Lower leg skin (tissue), 4 donors: ENCODE measurements at regions not wholly inside any gene's neighbourhood (a gene's known extent, or its start where the extent isn't known, plus 50 kb on each side); places are given as distances from the start of the nearest gene placed in this dataset.

Experiments used
- DNase-seq, 2 donors: peaks; one replicate each; pipeline ENCODE4 v3.0.0-alpha.2; 2019; ENCODE audit warnings: low spot score in 2 of 2
- H3K4me3 ChIP-seq: fragments of 200-600 bp; sonication (generic); 2 replicates; pipeline ENCODE4 v1.5.1; 2017; ENCODE audit warnings: mild to moderate bottlenecking, low read depth; ENCODE audit not compliant: poor library complexity, severe bottlenecking
- CTCF ChIP-seq, 3 donors: fragments of 450-650 bp; IDR thresholded peaks; one replicate each; pipeline ENCODE4 v1.5.1; 2016; ENCODE audit warnings: antibody characterized with exemption in 3 of 3, mild to moderate bottlenecking in 3 of 3, moderate library complexity in 2 of 3
- POLR2A ChIP-seq, 2 donors: fragments of 450-650 bp; IDR thresholded peaks; one replicate each; pipeline ENCODE4 v1.6.1; 2016 to 2017; ENCODE audit warnings: antibody characterized with exemption in 2 of 2, mild to moderate bottlenecking in 1 of 2, moderate library complexity in 1 of 2
- WGBS, 2 donors: methylation state at CpG; one replicate each; pipeline ENCODE4 v1.1.5; 2018; 5-methylcytosine and 5-hydroxymethylcytosine counted together
- intact Hi-C: fragments of 100-400 bp; cut with DNase I; formaldehyde crosslinking; loops from one replicate; pipeline ENCODE4 v1.15.0; 2023; ENCODE audit warnings: low total_unique reads

- intact Hi-C loops, result no loop called here
- DNase-seq, result no peak
- WGBS, 2 donors, result 71 to 75% methylated on average over 8 of the region's 8 CpGs
- no peak overlapping the region for H3K4me3 ChIP-seq
- TF ChIP-seq CTCF (IDR thresholded peaks at IDR 0.05), result no peak
- TF ChIP-seq POLR2A (IDR thresholded peaks at IDR 0.05), result no peak
These were observed 168.8 kb upstream of the ZFP42 start for GRCh38 chr4:187826725-187827124.

- no peak for TF ChIP-seq CTCF (IDR thresholded peaks at IDR 0.05)
- TF ChIP-seq POLR2A (IDR thresholded peaks at IDR 0.05), result no peak
- 77 to 82% methylated on average over 6 of the region's 6 CpGs for WGBS, 2 donors
- H3K4me3 ChIP-seq, result no peak overlapping the region
- intact Hi-C loops, result no loop called here
- no peak for DNase-seq
These were observed 167.9 kb upstream of the ZFP42 start for GRCh38 chr4:187827631-187828030.

- no peak for DNase-seq
- TF ChIP-seq POLR2A (IDR thresholded peaks at IDR 0.05) (no peak), CTCF (IDR thresholded peaks at IDR 0.05) (no peak)
- no peak overlapping the region for H3K4me3 ChIP-seq
- intact Hi-C loops, result no loop called here
These were observed 155.8 kb upstream of the ZFP42 start for GRCh38 chr4:187839765-187840164.

- intact Hi-C loops, result no loop called here
- 59 to 66% methylated on average over 2 of the region's 2 CpGs for WGBS, 2 donors
- H3K4me3 ChIP-seq, result no peak overlapping the region
- no peak for TF ChIP-seq POLR2A (IDR thresholded peaks at IDR 0.05)
- no peak for TF ChIP-seq CTCF (IDR thresholded peaks at IDR 0.05)
- DNase-seq, result no peak
These were observed 154.8 kb upstream of the ZFP42 start for GRCh38 chr4:187840814-187841213.

- no peak for DNase-seq
- H3K4me3 ChIP-seq, result no peak overlapping the region
- intact Hi-C loops, result no loop called here
- no peak for TF ChIP-seq POLR2A (IDR thresholded peaks at IDR 0.05)
- no peak for TF ChIP-seq CTCF (IDR thresholded peaks at IDR 0.05)
- 73 to 83% methylated on average over 13 of the region's 13 CpGs for WGBS, 2 donors
These were observed 145.9 kb upstream of the ZFP42 start for GRCh38 chr4:187849556-187850225.

- no peak overlapping the region for H3K4me3 ChIP-seq
- 70 to 75% methylated on average over 4 of the region's 4 CpGs for WGBS, 2 donors
- no peak for TF ChIP-seq CTCF (IDR thresholded peaks at IDR 0.05)
- TF ChIP-seq POLR2A (IDR thresholded peaks at IDR 0.05), result no peak
- intact Hi-C loops, result no loop called here
- DNase-seq, result no peak
These were observed 129.7 kb upstream of the ZFP42 start for GRCh38 chr4:187865914-187866313.
